HG03064 (cell line): ENCODE measurements at regions not wholly inside any gene's neighbourhood (a gene's known extent, or its start where the extent isn't known, plus 50 kb on each side); places are given as distances from the start of the nearest gene placed in this dataset.

Experiments
- ATAC-seq: cut with Tn5 transposase; IDR thresholded peaks from one replicate; pipeline ENCODE4 v1.9.1; 2021; ENCODE audit warnings: low read depth; ENCODE audit not compliant: unreplicated experiment

- ATAC-seq, result no peak
These were observed 179.2 kb upstream of the TNFAIP3 start for GRCh38 chr6:137687818-137688217.

DNA sequence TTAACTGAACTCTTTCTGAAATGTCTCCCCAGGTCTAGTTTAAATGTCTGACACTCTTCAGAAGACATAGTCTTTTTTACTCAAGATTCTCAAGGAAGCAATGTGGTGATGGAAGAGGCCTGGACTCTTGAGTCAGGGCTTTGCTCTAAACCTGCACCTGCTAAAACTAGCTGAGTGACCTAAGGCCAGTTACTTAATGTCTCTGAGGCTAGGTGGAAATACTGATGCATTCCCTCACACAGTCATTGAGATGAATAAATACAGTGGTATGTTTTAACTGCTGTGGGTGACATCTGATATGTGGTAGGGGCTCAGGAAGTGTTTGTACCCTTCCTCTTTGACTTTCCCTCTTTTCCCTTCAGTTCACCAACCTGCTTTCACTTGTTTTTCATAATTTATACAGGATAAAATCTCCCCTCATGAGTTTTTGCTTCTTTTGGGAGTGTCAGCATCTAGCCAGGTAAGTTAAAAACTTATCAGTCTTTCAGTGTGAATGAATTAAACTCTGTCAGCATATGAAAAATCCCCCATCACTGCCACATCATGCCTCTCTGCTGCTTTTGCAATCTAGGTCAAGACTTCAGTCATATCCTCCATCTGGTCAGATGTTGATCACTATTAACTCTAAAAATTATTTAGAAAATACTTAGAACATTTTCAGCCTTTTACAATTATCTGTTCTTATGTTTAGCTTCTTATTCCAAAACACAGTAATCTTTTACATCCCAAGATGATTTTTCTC lies 178.7 kb upstream of the TNFAIP3 start:
- no peak for ATAC-seq

GRCh38 chr6:137689377-137689776 lies 177.7 kb upstream of the TNFAIP3 start:
- no peak for ATAC-seq

DNA sequence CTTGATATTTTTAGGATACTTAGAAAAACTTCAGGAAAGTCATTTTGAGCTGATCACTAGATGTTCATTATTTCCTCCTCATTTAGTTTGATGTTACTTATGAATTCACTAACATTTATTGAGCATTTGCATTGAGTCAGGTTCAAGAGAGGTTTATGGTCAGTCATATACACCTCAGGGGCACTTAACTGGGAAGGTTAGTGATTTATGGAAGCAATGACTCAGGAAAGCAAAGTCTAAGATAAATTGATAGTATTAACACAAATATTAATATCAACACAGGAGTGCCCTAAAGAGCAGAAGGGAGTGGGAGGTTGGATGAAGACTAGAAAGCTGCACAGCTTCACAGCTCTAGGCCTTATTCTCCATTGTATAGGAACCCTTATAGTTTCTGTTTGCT lies 177.0 kb upstream of the TNFAIP3 start:
- ATAC-seq, result no peak

DNA sequence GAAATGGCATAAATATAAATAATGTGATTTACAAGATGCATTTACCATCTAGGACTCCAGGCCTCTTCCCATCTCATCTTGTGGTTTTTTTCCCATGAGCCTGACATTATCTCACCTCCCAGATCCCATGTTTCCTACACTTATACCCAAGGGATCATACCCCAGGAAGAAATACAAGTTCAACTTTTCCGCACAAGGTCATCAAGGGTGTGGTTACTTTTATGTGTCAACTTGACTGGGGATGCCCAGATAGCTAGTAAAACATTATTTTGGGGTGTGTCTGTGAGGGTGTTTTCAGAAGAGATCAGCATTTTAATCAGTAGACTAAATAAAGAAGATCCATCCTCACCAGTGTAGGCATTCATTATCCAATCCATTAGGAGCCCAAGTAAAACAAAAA lies 176.3 kb upstream of the TNFAIP3 start:
- no peak for ATAC-seq

- ATAC-seq, result no peak
These were observed 174.8 kb upstream of the TNFAIP3 start for GRCh38 chr6:137692308-137692707.

DNA sequence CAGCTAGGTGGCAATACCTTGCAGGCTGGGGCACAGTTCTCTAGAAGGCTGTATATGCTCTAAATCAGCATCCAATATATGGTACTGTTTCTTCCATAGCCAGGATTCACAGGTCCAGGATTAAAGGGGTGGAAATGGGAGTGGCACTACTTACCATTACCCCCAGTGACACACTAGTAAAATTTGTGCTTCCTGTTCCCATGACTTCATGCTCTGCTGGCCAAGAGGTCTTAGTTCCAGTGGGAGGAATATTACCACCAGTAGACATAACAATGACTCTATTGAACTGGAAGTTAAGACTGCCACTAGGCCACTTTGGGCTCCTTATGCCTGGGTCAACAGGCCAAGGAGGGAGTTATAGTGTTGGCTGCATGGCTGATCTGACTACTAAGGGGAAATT lies 174.3 kb upstream of the TNFAIP3 start:
- ATAC-seq, result no peak

DNA sequence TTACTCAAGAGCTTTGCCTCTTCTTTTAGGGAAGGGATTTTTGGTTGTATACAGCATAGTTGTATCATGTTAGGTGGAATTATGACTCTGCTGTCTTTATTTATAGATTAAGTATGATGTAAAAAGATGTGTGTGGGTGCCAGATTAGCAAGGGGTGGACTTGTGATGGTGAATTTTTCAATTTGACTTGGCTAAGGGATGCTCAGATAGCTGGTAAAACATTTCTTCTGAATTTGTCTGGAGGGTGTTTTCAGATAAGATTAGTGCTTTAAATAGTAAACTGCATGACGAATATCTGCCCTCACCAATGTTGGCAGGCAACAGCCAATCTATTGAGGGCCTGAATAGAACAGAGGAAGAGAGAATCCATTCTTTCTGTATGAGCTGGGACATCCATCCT lies 173.3 kb upstream of the TNFAIP3 start:
- no peak for ATAC-seq

DNA sequence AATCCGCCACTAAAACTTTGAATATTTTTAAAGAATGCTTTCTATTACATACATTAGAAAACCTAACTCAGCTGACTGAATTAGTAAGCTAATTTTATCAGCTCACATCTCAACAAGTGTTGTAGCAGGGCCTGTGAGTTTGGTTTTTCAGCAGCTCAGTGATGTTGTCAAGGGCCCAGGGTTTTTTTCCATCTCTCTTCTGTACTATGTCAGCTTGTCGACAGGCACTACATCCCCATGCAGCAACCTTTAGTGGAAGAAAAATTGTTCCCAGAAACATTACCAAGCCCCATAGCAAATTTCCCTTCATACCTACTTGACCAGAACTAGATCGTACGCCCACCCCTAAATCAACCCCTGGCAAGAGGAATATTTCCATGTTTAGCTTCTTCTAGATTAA lies 170.3 kb upstream of the TNFAIP3 start:
- ATAC-seq, result no peak

GRCh38 chr6:137697267-137697938 lies 169.7 kb upstream of the TNFAIP3 start:
- ATAC-seq, result no peak

GRCh38 chr6:137698636-137699030 lies 168.4 kb upstream of the TNFAIP3 start:
- no peak for ATAC-seq

GRCh38 chr6:137699031-137699683 lies 167.9 kb upstream of the TNFAIP3 start:
- no peak for ATAC-seq

- no peak for ATAC-seq
These were observed 166.9 kb upstream of the TNFAIP3 start for GRCh38 chr6:137700161-137700560.

- no peak for ATAC-seq
These were observed 166.1 kb upstream of the TNFAIP3 start for GRCh38 chr6:137700751-137701477.

- no peak for ATAC-seq
These were observed 165.1 kb upstream of the TNFAIP3 start for GRCh38 chr6:137701942-137702341.

DNA sequence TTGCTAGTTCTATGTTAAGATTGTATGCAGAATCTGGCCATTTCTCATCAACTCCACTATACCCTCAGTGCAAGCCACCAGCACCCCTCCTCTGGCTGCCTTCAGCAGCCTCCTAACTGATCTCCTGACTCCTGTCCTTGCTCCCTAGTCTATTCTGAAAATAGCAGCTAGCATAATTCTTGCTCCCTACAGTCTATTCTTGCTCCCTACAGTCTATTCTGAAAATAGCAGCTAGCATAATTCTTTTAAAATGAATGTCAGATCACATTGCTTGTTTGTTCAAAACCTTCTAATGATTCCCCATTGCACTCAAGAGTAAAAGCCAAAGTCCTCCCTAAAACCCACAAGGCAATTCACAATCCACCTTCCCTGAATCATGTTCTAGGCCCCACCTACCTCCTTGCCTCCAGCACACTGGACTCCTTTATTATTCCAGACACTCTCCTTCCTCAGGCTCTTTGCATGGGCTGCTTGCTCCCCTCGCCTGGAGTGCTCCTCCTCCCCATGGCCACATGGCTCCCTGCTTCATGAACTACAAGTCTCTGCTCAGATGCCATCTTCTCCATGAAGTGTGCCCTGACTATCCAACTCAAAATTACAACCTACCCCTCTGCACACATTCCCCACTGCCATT lies 164.2 kb upstream of the TNFAIP3 start:
- no peak for ATAC-seq

- no peak for ATAC-seq
These were observed 162.3 kb upstream of the TNFAIP3 start for GRCh38 chr6:137704802-137705159.

- ATAC-seq, result no peak
These were observed 161.6 kb upstream of the TNFAIP3 start for GRCh38 chr6:137705160-137706082.

DNA sequence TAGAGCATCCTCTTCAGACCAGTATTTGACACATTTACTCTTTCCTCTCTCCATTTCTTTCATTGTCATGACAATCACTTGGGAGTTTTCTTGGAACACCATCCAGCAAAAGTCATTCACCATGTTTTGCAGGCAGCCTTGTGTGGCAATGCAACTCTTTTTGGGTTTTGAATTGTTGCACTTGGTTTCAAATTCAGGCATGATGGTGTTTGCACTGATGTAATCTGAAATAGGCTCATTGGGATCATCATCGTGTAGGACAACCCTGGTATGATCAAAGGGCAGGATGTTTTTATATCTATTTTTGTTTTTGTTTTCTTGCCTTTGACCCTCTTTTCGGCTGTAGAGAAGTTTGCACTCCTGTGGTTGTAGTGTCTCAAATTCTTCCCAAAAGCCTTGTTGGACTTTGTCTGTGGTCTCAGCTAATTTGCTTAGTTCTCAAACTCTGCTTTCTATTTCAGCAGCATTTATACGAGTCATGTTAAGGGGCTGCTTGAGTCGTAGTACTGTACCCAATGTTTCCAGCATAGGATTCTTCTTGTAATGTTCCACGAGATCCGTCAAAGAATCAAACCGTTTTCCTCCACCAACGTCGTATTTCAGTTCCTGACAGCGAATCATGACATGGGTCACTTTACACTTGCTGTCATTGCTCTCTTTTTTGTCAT lies 160.8 kb upstream of the TNFAIP3 start:
- no peak for ATAC-seq
